ENCODE measurements at regions not wholly inside any gene's neighbourhood (a gene's known extent, or its start where the extent isn't known, plus 50 kb on each side); places are given as distances from the start of the nearest gene placed in this dataset.

DNA sequence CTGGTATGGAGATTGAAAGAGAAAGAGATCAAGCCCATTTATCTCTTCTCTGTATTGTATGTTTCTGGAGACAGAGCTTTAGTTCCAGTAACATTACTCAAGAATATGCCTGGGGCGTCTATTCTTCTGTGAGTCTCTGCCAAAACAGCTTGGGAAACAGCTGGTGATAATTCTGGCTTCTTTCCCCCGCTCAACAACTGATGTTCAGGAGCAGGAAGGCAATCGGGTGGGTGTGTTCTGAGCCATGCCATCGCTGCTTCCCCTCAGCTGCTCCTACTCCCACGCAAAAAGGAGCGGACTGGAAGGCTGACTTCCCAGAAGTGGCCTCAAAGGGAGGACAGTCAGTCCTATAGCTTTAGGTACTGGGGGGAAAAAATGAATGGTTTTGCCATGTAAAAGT lies 695.1 kb downstream of the PLCL1 start:
- in situ Hi-C loops (cut with HindIII; ENCODE audit: low pct_unique_long_range_greater_than_20kb, low sequenced_read_pairs): no loop called here
- DNase-seq (ENCODE audit: low read depth in 1 of 2, low spot score in 1 of 2): no peak
- no peak for TF ChIP-seq JUND (IDR thresholded peaks at IDR 0.05; ENCODE audit: low read depth)

DNA sequence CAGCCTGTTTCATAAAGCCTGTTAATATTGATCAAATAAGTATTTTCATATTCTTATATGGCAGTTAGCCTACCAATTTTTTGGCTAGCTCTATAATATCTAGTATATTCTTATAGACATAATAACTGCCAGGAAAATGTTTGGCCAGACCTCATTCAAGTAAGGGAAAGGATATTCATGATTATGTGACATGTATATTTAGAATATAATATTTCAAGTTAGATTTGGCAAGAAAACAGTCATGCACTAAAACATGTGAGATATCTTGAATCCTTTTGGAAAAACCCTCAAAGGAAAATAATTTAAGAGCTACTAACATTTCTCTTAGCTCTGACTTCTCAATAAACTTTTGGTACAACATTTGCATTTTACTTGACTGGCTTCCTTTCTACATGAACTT lies 694.1 kb downstream of the PLCL1 start:
- DNase-seq (ENCODE audit: low read depth in 1 of 2, low spot score in 1 of 2): no peak
- no peak for TF ChIP-seq JUND (IDR thresholded peaks at IDR 0.05; ENCODE audit: low read depth)
- in situ Hi-C loops (cut with HindIII; ENCODE audit: low pct_unique_long_range_greater_than_20kb, low sequenced_read_pairs): no loop called here

DNA sequence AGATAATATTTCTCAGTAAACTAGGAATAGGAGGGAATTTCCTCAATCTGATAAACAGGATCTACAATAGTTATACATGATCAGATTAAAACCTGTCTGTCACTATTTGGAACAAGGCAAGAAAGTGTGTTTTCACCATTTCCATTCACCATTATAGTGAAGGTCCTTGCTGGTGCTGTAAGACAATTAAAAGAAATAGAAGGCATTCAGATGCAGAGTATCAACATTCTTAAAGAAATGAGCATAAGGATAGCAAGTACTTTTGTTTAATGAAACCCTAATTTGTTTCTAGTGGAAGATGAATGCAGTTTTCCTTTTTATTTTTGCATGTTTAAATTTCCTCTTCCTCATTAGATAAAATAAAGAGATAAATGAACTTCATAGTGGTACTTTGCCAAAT lies 693.7 kb downstream of the PLCL1 start:
- no peak for TF ChIP-seq JUND (IDR thresholded peaks at IDR 0.05; ENCODE audit: low read depth)
- no peak for DNase-seq (ENCODE audit: low read depth in 1 of 2, low spot score in 1 of 2)
- in situ Hi-C loops (cut with HindIII; ENCODE audit: low pct_unique_long_range_greater_than_20kb, low sequenced_read_pairs): no loop called here

DNA sequence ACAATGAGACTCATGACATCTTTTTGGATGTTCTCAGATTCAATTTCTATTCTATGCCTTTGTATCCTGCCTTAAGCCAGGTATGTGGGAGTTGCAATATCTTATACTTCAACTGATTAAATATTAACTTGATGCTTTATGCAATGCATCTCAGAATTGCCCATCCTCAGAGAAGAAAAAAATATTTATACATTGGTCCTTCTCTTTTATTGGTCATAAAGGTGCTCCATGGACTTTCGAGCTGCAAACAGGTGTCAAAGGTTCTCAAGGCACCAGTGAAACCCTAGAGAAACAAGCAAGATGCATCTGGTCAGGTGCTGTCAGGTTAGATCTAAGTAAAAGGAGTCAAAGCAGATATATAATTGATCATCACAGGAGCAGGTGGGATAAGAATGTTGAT lies 690.5 kb downstream of the PLCL1 start:
- in situ Hi-C loops (cut with HindIII; ENCODE audit: low pct_unique_long_range_greater_than_20kb, low sequenced_read_pairs): no loop called here
- no peak for DNase-seq (ENCODE audit: low read depth in 1 of 2, low spot score in 1 of 2)
- no peak for TF ChIP-seq JUND (IDR thresholded peaks at IDR 0.05; ENCODE audit: low read depth)

DNA sequence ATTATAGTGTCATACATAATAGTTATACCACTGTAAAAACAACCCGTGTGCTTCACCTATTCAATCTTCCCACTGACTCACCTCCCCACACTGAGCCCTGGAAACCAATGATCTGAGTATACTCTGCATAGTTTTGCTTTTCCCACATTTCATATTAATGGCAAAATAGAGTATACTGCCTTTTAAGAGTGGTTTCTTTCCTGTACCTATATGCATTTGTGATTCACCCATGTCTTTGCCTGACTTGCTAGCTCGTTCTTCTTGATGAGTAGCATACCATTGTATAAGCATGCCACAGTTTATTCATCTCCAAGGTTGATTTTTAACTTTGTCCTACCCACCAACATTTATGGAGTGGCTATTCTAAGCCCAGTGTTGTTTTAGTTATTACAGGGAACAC lies 686.4 kb downstream of the PLCL1 start:
- no peak for DNase-seq (ENCODE audit: low read depth in 1 of 2, low spot score in 1 of 2)
- TF ChIP-seq JUND (IDR thresholded peaks at IDR 0.05; ENCODE audit: low read depth): no peak
- in situ Hi-C loops (cut with HindIII; ENCODE audit: low pct_unique_long_range_greater_than_20kb, low sequenced_read_pairs): no loop called here

DNA sequence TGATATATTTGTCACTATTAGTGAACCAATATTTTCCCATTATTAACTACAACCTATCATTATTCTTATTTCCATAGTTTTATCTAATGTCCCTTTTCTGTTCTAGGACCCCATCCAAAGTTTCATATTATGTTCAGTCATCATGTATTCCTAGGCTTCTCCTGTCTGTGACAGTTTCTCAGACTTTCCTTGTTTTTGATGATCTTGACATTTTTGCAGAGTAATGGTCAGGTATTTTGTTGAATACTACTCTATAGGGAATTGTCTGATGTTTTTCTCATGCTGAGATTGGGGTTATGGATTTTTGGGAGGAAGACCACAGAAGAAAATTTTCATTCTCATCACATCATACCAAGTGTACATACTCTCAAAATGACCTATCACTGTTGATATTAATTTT lies 684.6 kb downstream of the PLCL1 start:
- in situ Hi-C loops (cut with HindIII; ENCODE audit: low pct_unique_long_range_greater_than_20kb, low sequenced_read_pairs): no loop called here
- no peak for DNase-seq (ENCODE audit: low read depth in 1 of 2, low spot score in 1 of 2)
- no peak for TF ChIP-seq JUND (IDR thresholded peaks at IDR 0.05; ENCODE audit: low read depth)

DNA sequence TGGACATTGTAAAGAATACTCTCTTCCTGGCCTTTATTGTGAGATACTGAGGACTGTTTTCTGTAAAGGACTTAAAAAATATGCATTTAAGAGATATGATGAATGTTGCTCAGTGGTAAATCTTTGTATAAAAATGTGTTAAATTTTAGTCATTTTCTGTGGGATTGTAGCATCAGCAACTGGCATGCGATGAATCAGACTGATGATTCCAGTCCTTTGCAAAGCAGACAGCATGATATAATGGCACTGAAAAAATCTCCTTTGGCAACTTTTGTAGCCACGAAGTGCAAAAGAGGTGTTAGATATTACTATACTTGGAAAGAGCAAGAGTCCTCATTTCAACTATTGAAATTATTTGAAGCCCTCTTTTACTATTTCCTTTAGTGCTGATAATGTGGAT lies 678.7 kb downstream of the PLCL1 start:
- DNase-seq (ENCODE audit: low read depth in 1 of 2, low spot score in 1 of 2): no peak
- TF ChIP-seq JUND (IDR thresholded peaks at IDR 0.05; ENCODE audit: low read depth): no peak
- in situ Hi-C loops (cut with HindIII; ENCODE audit: low pct_unique_long_range_greater_than_20kb, low sequenced_read_pairs): no loop called here

DNA sequence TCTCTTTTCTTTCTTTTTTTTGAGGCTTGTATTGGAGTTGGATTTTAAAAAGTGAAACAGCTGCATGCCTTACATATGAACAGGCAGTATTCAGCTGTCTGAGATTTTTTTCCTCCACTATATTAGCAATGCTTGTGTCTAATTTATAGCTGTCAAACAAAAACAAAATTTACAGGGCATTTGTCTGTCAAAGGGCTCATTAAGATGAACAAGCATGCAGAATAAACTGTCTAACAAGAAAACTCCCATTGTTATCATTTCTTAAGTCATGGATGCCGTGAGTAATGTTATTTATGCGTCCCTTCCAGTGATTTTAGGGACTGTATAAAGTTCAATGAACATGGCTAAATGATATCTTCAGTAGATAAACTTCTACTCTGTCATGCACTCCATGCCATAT lies 674.7 kb downstream of the PLCL1 start:
- TF ChIP-seq JUND (IDR thresholded peaks at IDR 0.05; ENCODE audit: low read depth): no peak
- DNase-seq (ENCODE audit: low read depth in 1 of 2, low spot score in 1 of 2): no peak
- in situ Hi-C loops (cut with HindIII; ENCODE audit: low pct_unique_long_range_greater_than_20kb, low sequenced_read_pairs): no loop called here

DNA sequence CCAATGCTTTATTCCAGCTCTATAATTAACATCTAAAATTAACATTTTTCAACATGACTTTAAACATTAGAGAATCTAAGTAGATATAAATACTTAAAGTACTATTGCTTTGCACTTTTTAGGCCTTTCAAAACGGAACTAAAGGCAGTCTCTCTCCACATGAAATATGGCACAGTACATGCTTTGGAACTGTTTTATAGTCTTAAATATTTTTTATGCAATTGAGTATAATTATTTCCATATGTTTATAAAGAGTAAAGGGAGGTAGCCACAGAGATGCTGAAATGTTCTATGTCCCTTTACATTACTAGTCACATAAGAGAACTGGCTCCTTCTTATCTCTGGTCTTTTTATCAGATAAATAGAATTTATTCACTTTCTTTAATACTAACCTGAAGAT lies 674.0 kb downstream of the PLCL1 start:
- no peak for DNase-seq (ENCODE audit: low read depth in 1 of 2, low spot score in 1 of 2)
- TF ChIP-seq JUND (IDR thresholded peaks at IDR 0.05; ENCODE audit: low read depth): no peak
- in situ Hi-C loops (cut with HindIII; ENCODE audit: low pct_unique_long_range_greater_than_20kb, low sequenced_read_pairs): no loop called here

DNA sequence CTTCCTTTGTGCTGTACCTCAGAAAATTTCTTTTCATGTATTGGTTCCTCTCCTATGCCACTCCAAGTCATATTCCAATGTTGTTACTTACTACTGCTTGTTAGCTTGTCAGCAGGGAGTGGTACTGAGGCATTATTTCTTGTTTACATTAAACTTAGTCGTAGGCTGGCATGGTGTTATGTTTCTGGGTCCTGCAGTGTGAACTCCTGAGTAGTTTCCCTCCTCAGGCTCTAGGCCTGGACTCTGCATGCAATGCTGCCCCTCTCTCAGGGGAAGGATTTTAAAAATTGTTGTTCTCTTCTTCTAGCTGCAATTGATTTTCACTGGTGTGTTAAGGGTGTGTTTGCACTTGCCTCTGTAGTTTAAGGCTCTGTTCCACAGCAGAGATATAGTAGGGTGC lies 671.6 kb downstream of the PLCL1 start:
- in situ Hi-C loops (cut with HindIII; ENCODE audit: low pct_unique_long_range_greater_than_20kb, low sequenced_read_pairs): no loop called here
- no peak for TF ChIP-seq JUND (IDR thresholded peaks at IDR 0.05; ENCODE audit: low read depth)
- DNase-seq (ENCODE audit: low read depth in 1 of 2, low spot score in 1 of 2): no peak

DNA sequence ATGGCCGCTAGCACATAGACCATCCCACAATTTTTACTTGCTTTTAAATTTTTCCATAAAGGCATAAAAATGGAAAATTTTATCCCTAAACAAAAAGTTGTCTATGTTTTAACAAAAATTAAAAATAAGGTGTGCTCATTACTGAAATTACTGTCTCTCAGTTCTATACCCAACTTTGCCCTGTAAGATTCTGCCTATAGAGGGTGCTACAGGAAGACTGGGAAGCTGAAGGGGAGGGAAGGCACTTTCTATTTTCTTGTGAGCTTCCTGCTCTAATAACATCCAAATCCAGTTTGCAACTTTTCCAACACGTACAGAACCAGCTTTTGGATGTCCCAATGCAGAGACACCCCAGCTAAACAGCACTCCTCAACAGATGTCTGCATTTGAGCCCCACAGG lies 666.9 kb downstream of the PLCL1 start:
- in situ Hi-C loops (cut with HindIII; ENCODE audit: low pct_unique_long_range_greater_than_20kb, low sequenced_read_pairs): no loop called here
- DNase-seq (ENCODE audit: low read depth in 1 of 2, low spot score in 1 of 2): no peak
- TF ChIP-seq JUND (IDR thresholded peaks at IDR 0.05; ENCODE audit: low read depth): no peak

DNA sequence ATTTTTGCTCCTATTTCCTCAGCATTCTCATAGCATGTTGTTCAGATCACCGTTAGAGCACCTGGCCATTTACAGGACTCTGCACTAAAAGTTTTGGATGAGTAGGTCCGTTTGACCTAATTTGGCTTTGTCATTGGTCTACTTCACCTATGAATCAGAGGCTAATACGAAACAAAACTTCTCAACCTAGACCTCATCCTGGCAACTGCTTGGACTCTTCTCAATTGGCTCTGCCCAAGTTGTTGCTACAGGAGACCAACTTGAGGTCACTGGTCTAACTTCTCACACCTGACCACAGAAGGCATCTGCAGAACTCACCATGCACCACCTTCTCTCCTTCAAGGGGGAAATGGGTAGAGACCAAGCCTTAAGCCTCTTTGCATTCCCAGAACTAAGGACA lies 663.7 kb downstream of the PLCL1 start:
- in situ Hi-C loops (cut with HindIII; ENCODE audit: low pct_unique_long_range_greater_than_20kb, low sequenced_read_pairs): no loop called here
- no peak for TF ChIP-seq JUND (IDR thresholded peaks at IDR 0.05; ENCODE audit: low read depth)
- DNase-seq (ENCODE audit: low read depth in 1 of 2, low spot score in 1 of 2): no peak

DNA sequence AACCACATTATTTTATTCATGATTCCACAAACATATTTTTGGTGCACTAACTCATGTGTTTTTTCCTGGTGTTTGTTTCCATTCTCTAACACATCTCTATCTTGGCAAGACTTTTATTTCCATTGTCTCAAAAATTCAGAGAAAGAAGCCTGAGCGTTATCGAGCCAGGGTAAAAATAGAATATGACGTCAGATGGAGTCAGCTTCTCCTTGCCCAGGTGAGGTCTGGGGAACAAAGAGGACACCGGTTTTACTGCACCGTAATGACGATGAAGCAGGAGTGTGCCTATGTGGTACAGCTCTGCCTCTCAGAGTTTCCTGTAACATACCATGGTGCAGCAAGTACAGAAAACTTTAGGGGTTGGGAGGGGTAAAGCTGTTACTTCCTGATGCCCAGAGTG lies 661.6 kb downstream of the PLCL1 start:
- DNase-seq (ENCODE audit: low read depth in 1 of 2, low spot score in 1 of 2): no peak
- TF ChIP-seq JUND (IDR thresholded peaks at IDR 0.05; ENCODE audit: low read depth): no peak
- in situ Hi-C loops (cut with HindIII; ENCODE audit: low pct_unique_long_range_greater_than_20kb, low sequenced_read_pairs): no loop called here

DNA sequence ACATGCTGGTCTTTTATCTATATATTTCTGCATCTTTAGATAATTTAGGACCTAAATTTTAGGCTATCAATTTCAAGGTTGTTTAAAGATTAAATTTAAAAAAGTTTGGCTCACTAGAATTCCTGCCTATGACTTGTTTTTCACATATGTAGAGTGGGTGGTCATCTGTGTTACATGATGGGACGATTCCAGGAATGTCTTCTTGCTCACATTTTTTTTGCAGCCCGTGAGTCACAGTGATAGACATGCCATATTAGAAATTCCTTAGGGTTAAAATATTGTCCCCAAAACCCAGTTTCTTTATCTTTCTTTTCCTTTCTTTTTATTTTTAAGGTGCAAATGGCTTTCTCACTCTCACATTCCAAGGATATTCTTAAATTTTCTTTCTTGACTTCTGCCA lies 652.0 kb downstream of the PLCL1 start:
- DNase-seq (ENCODE audit: low read depth in 1 of 2, low spot score in 1 of 2): no peak
- no peak for TF ChIP-seq JUND (IDR thresholded peaks at IDR 0.05; ENCODE audit: low read depth)
- in situ Hi-C loops (cut with HindIII; ENCODE audit: low pct_unique_long_range_greater_than_20kb, low sequenced_read_pairs): no loop called here

DNA sequence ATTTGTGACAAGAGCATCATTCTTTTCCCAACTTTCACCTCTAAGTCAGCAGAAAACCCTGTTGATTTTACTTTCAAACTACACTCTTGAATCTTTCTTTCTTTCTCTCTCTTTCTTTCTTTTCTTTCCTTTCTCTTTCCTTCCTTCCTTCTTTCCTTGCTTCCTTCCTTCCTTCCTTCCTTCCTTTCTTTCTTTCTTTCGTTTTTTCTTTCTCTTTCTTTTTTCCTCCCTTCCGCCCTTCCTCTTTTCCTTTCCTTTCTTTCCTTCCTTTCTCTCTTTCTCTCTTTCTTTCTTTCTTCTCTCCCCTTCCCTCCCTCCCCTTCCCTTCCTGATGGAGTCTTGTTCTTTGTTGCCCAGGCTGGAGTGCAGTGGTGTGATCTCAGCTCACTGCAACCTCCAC lies 649.5 kb downstream of the PLCL1 start:
- in situ Hi-C loops (cut with HindIII; ENCODE audit: low pct_unique_long_range_greater_than_20kb, low sequenced_read_pairs): no loop called here
- TF ChIP-seq JUND (IDR thresholded peaks at IDR 0.05; ENCODE audit: low read depth): no peak
- no peak for DNase-seq (ENCODE audit: low read depth in 1 of 2, low spot score in 1 of 2)

All from T47D (cell line).